ENCODE measurements at regions not wholly inside any gene's neighbourhood (a gene's known extent, or its start where the extent isn't known, plus 50 kb on each side); places are given as distances from the start of the nearest gene placed in this dataset.

DNA sequence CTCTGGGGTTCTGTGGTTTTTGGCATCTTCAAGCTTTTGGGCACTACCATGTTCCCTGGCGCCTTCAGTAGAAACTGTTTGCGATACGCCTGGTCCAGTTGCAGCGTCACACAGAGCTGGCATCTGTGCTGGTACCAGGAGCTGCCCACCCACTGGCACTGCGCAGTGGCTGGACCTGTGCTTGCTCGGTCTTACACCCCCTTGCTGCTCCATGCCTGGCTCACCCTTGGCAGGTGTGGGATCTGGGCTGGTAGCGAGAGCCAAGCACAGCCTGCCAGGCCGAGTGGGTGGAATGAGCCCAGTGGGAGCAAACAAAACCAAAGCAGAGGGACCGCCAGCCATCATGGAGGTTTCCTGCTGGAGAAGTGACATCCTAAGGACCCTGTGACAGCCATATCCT is 170.2 kb upstream of the IRX2 start:
- no peak for TF ChIP-seq POLR2A (IDR thresholded peaks at IDR 0.05)
- TF ChIP-seq, protein P1, sequence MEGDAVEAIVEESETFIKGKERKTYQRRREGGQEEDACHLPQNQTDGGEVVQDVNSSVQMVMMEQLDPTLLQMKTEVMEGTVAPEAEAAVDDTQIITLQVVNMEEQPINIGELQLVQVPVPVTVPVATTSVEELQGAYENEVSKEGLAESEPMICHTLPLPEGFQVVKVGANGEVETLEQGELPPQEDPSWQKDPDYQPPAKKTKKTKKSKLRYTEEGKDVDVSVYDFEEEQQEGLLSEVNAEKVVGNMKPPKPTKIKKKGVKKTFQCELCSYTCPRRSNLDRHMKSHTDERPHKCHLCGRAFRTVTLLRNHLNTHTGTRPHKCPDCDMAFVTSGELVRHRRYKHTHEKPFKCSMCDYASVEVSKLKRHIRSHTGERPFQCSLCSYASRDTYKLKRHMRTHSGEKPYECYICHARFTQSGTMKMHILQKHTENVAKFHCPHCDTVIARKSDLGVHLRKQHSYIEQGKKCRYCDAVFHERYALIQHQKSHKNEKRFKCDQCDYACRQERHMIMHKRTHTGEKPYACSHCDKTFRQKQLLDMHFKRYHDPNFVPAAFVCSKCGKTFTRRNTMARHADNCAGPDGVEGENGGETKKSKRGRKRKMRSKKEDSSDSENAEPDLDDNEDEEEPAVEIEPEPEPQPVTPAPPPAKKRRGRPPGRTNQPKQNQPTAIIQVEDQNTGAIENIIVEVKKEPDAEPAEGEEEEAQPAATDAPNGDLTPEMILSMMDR (IDR thresholded peaks at IDR 0.05): no peak

All from breast epithelium (tissue), 3 donors.